ENCODE measurements at regions not wholly inside any gene's neighbourhood (a gene's known extent, or its start where the extent isn't known, plus 50 kb on each side); places are given as distances from the start of the nearest gene placed in this dataset.

- Histone ChIP-seq H3K79me2 (ENCODE audit: insufficient read depth, low read length) (no peaks in the 10 kb centered on the region), H3K27ac (ENCODE audit: low read length) (no peak overlapping the region), H3K9ac (ENCODE audit: low read depth, low read length) (no peak overlapping the region), H4K20me1 (ENCODE audit: insufficient read depth, low read length) (no peaks in the 10 kb centered on the region), H3K4me2 (ENCODE audit: insufficient read depth, low read length) (no peak overlapping the region), H3K36me3 (ENCODE audit: insufficient read depth, low read length) (no peaks in the 10 kb centered on the region), H3K4me1 (ENCODE audit: insufficient read depth, low read length) (peaks cover 12% of the 10 kb centered on the region; the same call in 1 of the 2 replicates), H3K9me3 (ENCODE audit: insufficient read depth, low read length, severe bottlenecking) (no peaks in the 10 kb centered on the region), H3K4me3 (ENCODE audit: low read depth in 1 of 2, low read length in 2 of 2) (no peak overlapping the region), H2AFZ (ENCODE audit: low read depth, low read length) (no peak overlapping the region), H3K27me3 (ENCODE audit: insufficient read depth, low read length, poor library complexity) (no peaks in the 10 kb centered on the region)
- ATAC-seq (ENCODE audit: insufficient read depth, low read depth) (no peak), DNase-seq (no peak)
- TF ChIP-seq CTCF (IDR thresholded peaks at IDR 0.05; ENCODE audit: borderline replicate concordance, extremely low read depth, low read length, poor library complexity, severe bottlenecking) (no peak), EZH2 (IDR thresholded peaks at IDR 0.05; ENCODE audit: borderline replicate concordance, low read depth, low read length, severe bottlenecking) (no peak)
Observed at GRCh38 chr3:176937541-176937940, 259.7 kb downstream of the TBL1XR1 start.

- H3K27me3 ChIP-seq (ENCODE audit: insufficient read depth, low read length, poor library complexity): no peaks in the 10 kb centered on the region
- H3K9ac ChIP-seq (ENCODE audit: low read depth, low read length): no peak overlapping the region
- H3K4me2 ChIP-seq (ENCODE audit: insufficient read depth, low read length): no peak overlapping the region
- DNase-seq: no peak
- H3K9me3 ChIP-seq (ENCODE audit: insufficient read depth, low read length, severe bottlenecking): no peaks in the 10 kb centered on the region
- no peaks in the 10 kb centered on the region for H3K36me3 ChIP-seq (ENCODE audit: insufficient read depth, low read length)
- TF ChIP-seq EZH2 (IDR thresholded peaks at IDR 0.05; ENCODE audit: borderline replicate concordance, low read depth, low read length, severe bottlenecking) (no peak), CTCF (IDR thresholded peaks at IDR 0.05; ENCODE audit: borderline replicate concordance, extremely low read depth, low read length, poor library complexity, severe bottlenecking) (no peak)
- no peak overlapping the region for H2AFZ ChIP-seq (ENCODE audit: low read depth, low read length)
- H3K4me1 ChIP-seq (ENCODE audit: insufficient read depth, low read length): peaks cover 3% of the 10 kb centered on the region; the same call in 1 of the 2 replicates
- H4K20me1 ChIP-seq (ENCODE audit: insufficient read depth, low read length): no peaks in the 10 kb centered on the region
- ATAC-seq (ENCODE audit: insufficient read depth, low read depth): no peak
- no peak overlapping the region for H3K4me3 ChIP-seq (ENCODE audit: low read depth in 1 of 2, low read length in 2 of 2)
- H3K79me2 ChIP-seq (ENCODE audit: insufficient read depth, low read length): no peaks in the 10 kb centered on the region
- no peak overlapping the region for H3K27ac ChIP-seq (ENCODE audit: low read length)
Observed at GRCh38 chr3:176935194-176935888, 261.9 kb downstream of the TBL1XR1 start.

- no peak overlapping the region for H2AFZ ChIP-seq (ENCODE audit: low read depth, low read length)
- no peak for ATAC-seq (ENCODE audit: insufficient read depth, low read depth)
- no peak for TF ChIP-seq EZH2 (IDR thresholded peaks at IDR 0.05; ENCODE audit: borderline replicate concordance, low read depth, low read length, severe bottlenecking)
- TF ChIP-seq CTCF (IDR thresholded peaks at IDR 0.05; ENCODE audit: borderline replicate concordance, extremely low read depth, low read length, poor library complexity, severe bottlenecking): no peak
Observed at GRCh38 chr3:176934698-176935097, 262.6 kb downstream of the TBL1XR1 start.

More at GRCh38 chr3:176934698-176935097, 262.6 kb downstream of the TBL1XR1 start:
- H4K20me1 ChIP-seq (ENCODE audit: insufficient read depth, low read length): no peaks in the 10 kb centered on the region
- no peak overlapping the region for H3K27ac ChIP-seq (ENCODE audit: low read length)
- no peaks in the 10 kb centered on the region for H3K79me2 ChIP-seq (ENCODE audit: insufficient read depth, low read length)
- H3K4me2 ChIP-seq (ENCODE audit: insufficient read depth, low read length): no peak overlapping the region
- no peak overlapping the region for H3K4me3 ChIP-seq (ENCODE audit: low read depth in 1 of 2, low read length in 2 of 2)
- no peak for DNase-seq
- no peaks in the 10 kb centered on the region for H3K36me3 ChIP-seq (ENCODE audit: insufficient read depth, low read length)
- peaks cover 3% of the 10 kb centered on the region; the same call in 1 of the 2 replicates for H3K4me1 ChIP-seq (ENCODE audit: insufficient read depth, low read length)
- no peak overlapping the region for H3K9ac ChIP-seq (ENCODE audit: low read depth, low read length)
- H3K9me3 ChIP-seq (ENCODE audit: insufficient read depth, low read length, severe bottlenecking): no peaks in the 10 kb centered on the region
- H3K27me3 ChIP-seq (ENCODE audit: insufficient read depth, low read length, poor library complexity): no peaks in the 10 kb centered on the region
